HCT116 (cell line): ENCODE measurements at regions not wholly inside any gene's neighbourhood (a gene's known extent, or its start where the extent isn't known, plus 50 kb on each side); places are given as distances from the start of the nearest gene placed in this dataset.

Experiments used
- ATAC-seq: fragments of 200-7000 bp; cut with Tn5 transposase; 2 replicates; pipeline ENCODE4 v1.9.1; 2020; ENCODE audit warnings: mild to moderate bottlenecking, moderate library complexity
- BruUV-seq: library from RNA; stranded (reverse); fragments of 400-500 nt; replicated peaks from 2 replicates; lab custom pipeline; 2021; lab: Mats Ljungman, UMichigan
- CTCF ChIA-PET: fragments of 300-600 bp; sonication (Branson Sonifier 250); formaldehyde crosslinking; loops from one replicate; lab custom pipeline; 2021; ENCODE audit warnings: antibody characterized with exemption; lab: Charles Lee
- POLR2A ChIA-PET: fragments of 300-600, 350-600 bp; sonication (Branson Sonifier 250); formaldehyde crosslinking; loops from one replicate; lab custom pipeline; 2021; ENCODE audit warnings: antibody characterized with exemption; lab: Charles Lee
- RAD21 ChIA-PET, 2 experiments: fragments of 300-600 bp; sonication (Branson Sonifier 250); formaldehyde crosslinking; loops; one replicate each; lab custom pipeline; 2023; ENCODE audit warnings: low total read pairs in 2 of 2; ENCODE audit not compliant: uncharacterized antibody in 2 of 2, unreplicated experiment in 2 of 2, low non-redundant PET in 1 of 2; lab: Charles Lee
- DNase-seq: peaks from one replicate; pipeline ENCODE4 v3.0.0-alpha.2; 2010; ENCODE audit warnings: low read depth, low spot score
- H2AFZ ChIP-seq: fragments of 200-600 bp; shearing (Covaris generic), sonication (generic); 2 replicates; pipeline ENCODE4 v1.6.1; 2017; ENCODE audit warnings: low read depth, mixed run types, mixed read lengths, antibody characterized with exemption, low read length; ENCODE audit not compliant: poor library complexity, severe bottlenecking
- H3K27ac ChIP-seq: 2 replicates; pipeline ENCODE4 v1.5.1; 2012; ENCODE audit warnings: low read depth, low read length
- H3K27me3 ChIP-seq: fragments of 200-600 bp; sonication (generic); 2 replicates; pipeline ENCODE4 v1.6.1; 2016; ENCODE audit warnings: mixed run types, low read length, mixed read lengths; ENCODE audit not compliant: insufficient read depth
- H3K36me3 ChIP-seq, 2 experiments: fragments of 200-500 bp in 1 of 2; fragments of 200-600 bp in 1 of 2; sonication (Bioruptor generic) in 1 of 2; sonication (generic) in 1 of 2; 2 replicates each; pipeline versions ENCODE4 v1.5.1 to v1.6.1; 2014 to 2016; ENCODE audit warnings: low read length in 2 of 2, inconsistent platforms in 1 of 2, mixed read lengths in 1 of 2, mixed run types in 1 of 2; ENCODE audit not compliant: insufficient read depth in 2 of 2, control insufficient read depth in 1 of 2
- H3K4me1 ChIP-seq, 2 experiments: fragments of 200-600 bp in 1 of 2; sonication (generic) in 1 of 2; 2 replicates each; pipeline versions ENCODE4 v1.5.1 to v1.6.1; 2012 to 2017; ENCODE audit warnings: low read length in 2 of 2, inconsistent platforms in 1 of 2, mild to moderate bottlenecking in 1 of 2, mixed read lengths in 1 of 2, mixed run types in 1 of 2, moderate library complexity in 1 of 2; ENCODE audit not compliant: insufficient read depth in 2 of 2, control insufficient read depth in 1 of 2
- H3K4me2 ChIP-seq: fragments of 200-600 bp; sonication (generic); 2 replicates; pipeline ENCODE4 v1.6.1; 2017; ENCODE audit warnings: mixed run types, low read length, mixed read lengths
- H3K4me3 ChIP-seq, 2 experiments: fragments of 200-600 bp in 1 of 2; sonication (generic) in 1 of 2; replicated peaks in 1 of 2; 2 replicates each; pipeline ENCODE4 v1.5.1; 2011 to 2016; ENCODE audit warnings: low read length in 2 of 2, control low read depth in 1 of 2, low read depth in 1 of 2, mild to moderate bottlenecking in 1 of 2, mixed read lengths in 1 of 2, mixed run types in 1 of 2
- H3K79me2 ChIP-seq: fragments of 200-600 bp; sonication (generic); 2 replicates; pipeline ENCODE4 v1.6.1; 2017; ENCODE audit warnings: mild to moderate bottlenecking, mixed run types, low read length, moderate library complexity, mixed read lengths; ENCODE audit not compliant: insufficient read depth
- H3K9ac ChIP-seq: fragments of 200-600 bp; sonication (generic); 2 replicates; pipeline ENCODE4 v1.6.1; 2016; ENCODE audit warnings: low read length, mixed read lengths
- H3K9me2 ChIP-seq: fragments of 200-600 bp; sonication (generic), shearing (Covaris generic); 2 replicates; pipeline ENCODE4 v1.6.1; 2017; ENCODE audit warnings: mixed run types, mild to moderate bottlenecking, moderate library complexity; ENCODE audit not compliant: insufficient read depth
- H3K9me3 ChIP-seq, 2 experiments: fragments of 200-500 bp in 1 of 2; fragments of 200-600 bp in 1 of 2; sonication (Bioruptor generic) in 1 of 2; sonication (generic) in 1 of 2; 2 replicates each; pipeline ENCODE4 v1.6.1; 2014 to 2017; ENCODE audit warnings: low read length in 2 of 2, mixed read lengths in 2 of 2, inconsistent platforms in 1 of 2, low read depth in 1 of 2, mild to moderate bottlenecking in 1 of 2, mixed run types in 1 of 2, moderate library complexity in 1 of 2; ENCODE audit not compliant: control insufficient read depth in 1 of 2, insufficient read depth in 1 of 2
- H4K20me1 ChIP-seq: fragments of 200-600 bp; sonication (generic), shearing (Covaris generic); 2 replicates; pipeline ENCODE4 v1.6.1; 2017; ENCODE audit warnings: mixed run types, mild to moderate bottlenecking, moderate library complexity; ENCODE audit not compliant: insufficient read depth
- ATF3 ChIP-seq: IDR thresholded peaks from 2 replicates; pipeline ENCODE4 v1.6.1; 2012
- EGR1 ChIP-seq: IDR thresholded peaks from 2 replicates; pipeline ENCODE4 v1.6.1; 2012; ENCODE audit warnings: low read depth
- ELF1 ChIP-seq: IDR thresholded peaks from 2 replicates; pipeline ENCODE4 v1.6.1; 2012; ENCODE audit warnings: low read depth, borderline replicate concordance
- FOSL1 ChIP-seq: IDR thresholded peaks from 2 replicates; pipeline ENCODE4 v1.6.1; 2012; ENCODE audit warnings: low read depth
- POLR2A ChIP-seq: IDR thresholded peaks from 2 replicates; pipeline ENCODE4 v1.7.0; 2011; ENCODE audit warnings: borderline replicate concordance; ENCODE audit not compliant: insufficient read depth, insufficient read length; ENCODE audit errors: extremely low read depth
- REST ChIP-seq: IDR thresholded peaks from 2 replicates; pipeline ENCODE4 v1.6.1; 2012; ENCODE audit warnings: low read depth
- SRF ChIP-seq: IDR thresholded peaks from 2 replicates; pipeline ENCODE4 v1.6.1; 2012; ENCODE audit warnings: low read depth
- YY1 ChIP-seq: IDR thresholded peaks from 2 replicates; pipeline ENCODE4 v1.6.1; 2011; ENCODE audit warnings: low read length, low read depth, moderate library complexity, mild to moderate bottlenecking; ENCODE audit not compliant: insufficient replicate concordance; ENCODE audit errors: extremely low read depth
- ZBTB33 ChIP-seq: IDR thresholded peaks from 2 replicates; pipeline ENCODE4 v1.6.1; 2011; ENCODE audit warnings: mild to moderate bottlenecking, low read length, moderate library complexity; ENCODE audit not compliant: insufficient replicate concordance; ENCODE audit errors: extremely low read depth
- ZNF274 ChIP-seq: fragments of 200-500 bp; sonication (Bioruptor generic); IDR thresholded peaks from 2 replicates; pipeline ENCODE4 v1.6.1; 2014; ENCODE audit warnings: mild to moderate bottlenecking, low read depth, low read length, inconsistent platforms
- intact Hi-C: fragments of 100-400 bp; cut with micrococcal nuclease; formaldehyde crosslinking; loops from 2 replicates; pipeline ENCODE4 v1.10.0; 2022
- TF ChIP-seq, protein P1 (sequence below), 3 experiments: fragments of 200-600 bp in 1 of 3; sonication (generic) in 1 of 3; IDR thresholded peaks in 2 of 3; conservative IDR thresholded peaks in 1 of 3; 2 replicates each; pipeline ENCODE4 v1.5.1; 2012 to 2017; ENCODE audit warnings: low read depth in 2 of 3, low read length in 2 of 3, antibody characterized with exemption in 1 of 3, borderline replicate concordance in 1 of 3, control low read depth in 1 of 3, mild to moderate bottlenecking in 1 of 3, mixed read lengths in 1 of 3, mixed run types in 1 of 3, moderate library complexity in 1 of 3; ENCODE audit not compliant: insufficient read depth in 1 of 3

- Histone ChIP-seq H3K27ac (no peak overlapping the region), H3K4me1 (no peaks in the 10 kb centered on the region), H3K9me3 (no peaks in the 10 kb centered on the region), H3K9me2 (no peaks in the 10 kb centered on the region), H3K36me3 (no peaks in the 10 kb centered on the region), H4K20me1 (no peaks in the 10 kb centered on the region), H3K4me2 (no peak overlapping the region), H2AFZ (no peak overlapping the region), H3K79me2 (no peaks in the 10 kb centered on the region), H3K27me3 (no peaks in the 10 kb centered on the region), H3K4me3 (no peak overlapping the region), H3K9ac (no peak overlapping the region)
- intact Hi-C loops = no loop called here
- TF ChIP-seq YY1 = no peak
- TF ChIP-seq SRF = no peak
- TF ChIP-seq ATF3 = no peak
- TF ChIP-seq ZBTB33 = no peak
- no peak for TF ChIP-seq EGR1
- TF ChIP-seq, protein P1, sequence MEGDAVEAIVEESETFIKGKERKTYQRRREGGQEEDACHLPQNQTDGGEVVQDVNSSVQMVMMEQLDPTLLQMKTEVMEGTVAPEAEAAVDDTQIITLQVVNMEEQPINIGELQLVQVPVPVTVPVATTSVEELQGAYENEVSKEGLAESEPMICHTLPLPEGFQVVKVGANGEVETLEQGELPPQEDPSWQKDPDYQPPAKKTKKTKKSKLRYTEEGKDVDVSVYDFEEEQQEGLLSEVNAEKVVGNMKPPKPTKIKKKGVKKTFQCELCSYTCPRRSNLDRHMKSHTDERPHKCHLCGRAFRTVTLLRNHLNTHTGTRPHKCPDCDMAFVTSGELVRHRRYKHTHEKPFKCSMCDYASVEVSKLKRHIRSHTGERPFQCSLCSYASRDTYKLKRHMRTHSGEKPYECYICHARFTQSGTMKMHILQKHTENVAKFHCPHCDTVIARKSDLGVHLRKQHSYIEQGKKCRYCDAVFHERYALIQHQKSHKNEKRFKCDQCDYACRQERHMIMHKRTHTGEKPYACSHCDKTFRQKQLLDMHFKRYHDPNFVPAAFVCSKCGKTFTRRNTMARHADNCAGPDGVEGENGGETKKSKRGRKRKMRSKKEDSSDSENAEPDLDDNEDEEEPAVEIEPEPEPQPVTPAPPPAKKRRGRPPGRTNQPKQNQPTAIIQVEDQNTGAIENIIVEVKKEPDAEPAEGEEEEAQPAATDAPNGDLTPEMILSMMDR (IDR thresholded peaks at IDR 0.05 in 2 of 3, conservative IDR thresholded peaks at IDR 0.05 in 1 of 3; ENCODE audit: borderline replicate concordance in 1 of 3, insufficient read depth in 1 of 3, low read depth in 2 of 3, low read length in 2 of 3) = no peak
- no peak for TF ChIP-seq POLR2A
- no peak for TF ChIP-seq FOSL1
- no peak for TF ChIP-seq ZNF274
- TF ChIP-seq ELF1 = no peak
- no peak for TF ChIP-seq REST
- DNase-seq (no peak), ATAC-seq (no peak)
- ChIA-PET POLR2A (no interaction called here), RAD21 (no interaction called here), CTCF (no interaction called here)
- BruUV-seq = no TSS peak
Measured at GRCh38 chr4:163815776-163816175, 321.3 kb downstream of the TMA16 start.
